Testis (tissue), 2 donors: ENCODE measurements at regions not wholly inside any gene's neighbourhood (a gene's known extent, or its start where the extent isn't known, plus 50 kb on each side); places are given as distances from the start of the nearest gene placed in this dataset.

Source experiments
- DNase-seq: peaks from one replicate; pipeline ENCODE4 v3.0.0-alpha.2; 2019
- H3K27ac ChIP-seq, 2 donors: fragments of 200-600 bp; sonication (generic); one replicate each; pipeline ENCODE4 v1.5.1; 2019
- H3K27me3 ChIP-seq: fragments of 200-600 bp; sonication (generic); one replicate; pipeline ENCODE4 v1.5.1; 2019
- H3K36me3 ChIP-seq: fragments of 200-600 bp; sonication (generic); one replicate; pipeline ENCODE4 v1.5.1; 2017; ENCODE audit warnings: low read depth; ENCODE audit errors: missing control alignments
- H3K4me1 ChIP-seq: fragments of 200-600 bp; sonication (generic); one replicate; pipeline ENCODE4 v1.5.1; 2019
- H3K4me3 ChIP-seq, 2 donors: fragments of 200-600 bp; sonication (generic); one replicate each; pipeline ENCODE4 v1.5.1; 2017 to 2019
- H3K9me3 ChIP-seq: fragments of 200-600 bp; sonication (generic); one replicate; pipeline ENCODE4 v1.5.1; 2017
- POLR2A ChIP-seq: fragments of 450-650 bp; IDR thresholded peaks from one replicate; pipeline ENCODE4 v1.6.1; 2017; ENCODE audit warnings: antibody characterized with exemption, mild to moderate bottlenecking, moderate library complexity
- WGBS, 2 donors: methylation state at CpG; one replicate each; pipeline ENCODE4 v1.1.5; 2018; 5-methylcytosine and 5-hydroxymethylcytosine counted together
- intact Hi-C: fragments of 100-400 bp; cut with DNase I; formaldehyde crosslinking; loops from one replicate; pipeline ENCODE4 v1.15.1; 2023; ENCODE audit warnings: low total_unique reads
- TF ChIP-seq, protein P1 (sequence below), 3 experiments: fragments of 450-650 bp in 2 of 3; fragments of 200-600 bp in 1 of 3; sonication (generic) in 1 of 3; IDR thresholded peaks; one replicate each; pipeline ENCODE4 v1.5.1; 2016 to 2019; ENCODE audit warnings: antibody characterized with exemption in 3 of 3, mild to moderate bottlenecking in 2 of 3, moderate library complexity in 1 of 3

DNA sequence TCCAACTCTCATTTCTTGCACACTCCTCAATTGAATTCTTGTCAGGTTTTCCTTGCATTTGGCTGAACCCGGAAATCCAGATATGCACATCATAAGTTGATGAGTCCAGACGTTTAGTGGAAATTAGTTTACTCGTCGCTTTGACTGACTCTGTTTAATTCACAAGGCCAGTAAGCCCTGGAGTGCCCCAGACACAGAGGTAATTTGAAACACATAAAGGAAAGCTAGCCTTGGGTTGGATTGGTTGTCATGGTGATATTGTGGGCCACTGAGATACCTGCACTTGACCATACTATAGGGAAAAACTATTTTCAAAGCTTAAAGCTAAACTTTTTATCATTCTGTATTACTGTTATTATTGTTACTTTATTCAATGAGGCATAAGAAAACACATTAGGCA, 178.3 kb upstream of the CA10 start:
- Histone ChIP-seq H3K4me1 (no peaks in the 10 kb centered on the region), H3K36me3 (no peaks in the 10 kb centered on the region), H3K4me3 (no peak overlapping the region), H3K27me3 (no peaks in the 10 kb centered on the region), H3K9me3 (no peaks in the 10 kb centered on the region), H3K27ac (no peak overlapping the region)
- 61 to 73% methylated on average over 4 of the region's 4 CpGs for WGBS, 2 donors
- intact Hi-C loops: no loop called here
- no peak for TF ChIP-seq POLR2A
- TF ChIP-seq, protein P1, sequence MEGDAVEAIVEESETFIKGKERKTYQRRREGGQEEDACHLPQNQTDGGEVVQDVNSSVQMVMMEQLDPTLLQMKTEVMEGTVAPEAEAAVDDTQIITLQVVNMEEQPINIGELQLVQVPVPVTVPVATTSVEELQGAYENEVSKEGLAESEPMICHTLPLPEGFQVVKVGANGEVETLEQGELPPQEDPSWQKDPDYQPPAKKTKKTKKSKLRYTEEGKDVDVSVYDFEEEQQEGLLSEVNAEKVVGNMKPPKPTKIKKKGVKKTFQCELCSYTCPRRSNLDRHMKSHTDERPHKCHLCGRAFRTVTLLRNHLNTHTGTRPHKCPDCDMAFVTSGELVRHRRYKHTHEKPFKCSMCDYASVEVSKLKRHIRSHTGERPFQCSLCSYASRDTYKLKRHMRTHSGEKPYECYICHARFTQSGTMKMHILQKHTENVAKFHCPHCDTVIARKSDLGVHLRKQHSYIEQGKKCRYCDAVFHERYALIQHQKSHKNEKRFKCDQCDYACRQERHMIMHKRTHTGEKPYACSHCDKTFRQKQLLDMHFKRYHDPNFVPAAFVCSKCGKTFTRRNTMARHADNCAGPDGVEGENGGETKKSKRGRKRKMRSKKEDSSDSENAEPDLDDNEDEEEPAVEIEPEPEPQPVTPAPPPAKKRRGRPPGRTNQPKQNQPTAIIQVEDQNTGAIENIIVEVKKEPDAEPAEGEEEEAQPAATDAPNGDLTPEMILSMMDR (IDR thresholded peaks at IDR 0.05): no peak
- no peak for DNase-seq

DNA sequence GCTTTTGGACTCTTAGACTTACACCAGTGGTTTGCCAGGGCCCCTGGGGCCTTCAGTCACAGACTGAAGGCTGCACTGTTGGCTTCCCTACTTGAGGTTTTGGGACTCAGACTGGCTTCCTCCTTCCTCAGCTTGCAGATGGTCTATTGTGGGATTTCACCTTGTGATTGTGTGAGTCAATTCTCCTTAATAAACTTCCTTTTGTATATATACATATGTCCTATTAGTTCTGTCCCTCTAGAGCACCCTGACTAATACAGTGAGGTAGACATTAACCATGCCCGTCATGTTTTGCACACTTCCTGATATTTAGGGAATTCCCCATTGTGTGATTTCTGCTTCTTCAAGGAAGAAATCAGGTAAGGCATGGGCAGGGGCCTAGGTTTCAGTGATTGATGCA, 147.8 kb upstream of the CA10 start:
- intact Hi-C loops: no loop called here
- TF ChIP-seq, protein P1 (IDR thresholded peaks at IDR 0.05): no peak
- TF ChIP-seq POLR2A: no peak
- no peak overlapping the region for H3K27ac ChIP-seq
- no peak for DNase-seq
- no peaks in the 10 kb centered on the region for H3K4me1 ChIP-seq
- WGBS, 2 donors: 68 to 88% methylated on average over 1 of the region's 1 CpG
- no peaks in the 10 kb centered on the region for H3K27me3 ChIP-seq
- H3K9me3 ChIP-seq: no peaks in the 10 kb centered on the region
- no peaks in the 10 kb centered on the region for H3K36me3 ChIP-seq
- H3K4me3 ChIP-seq: no peak overlapping the region

DNA sequence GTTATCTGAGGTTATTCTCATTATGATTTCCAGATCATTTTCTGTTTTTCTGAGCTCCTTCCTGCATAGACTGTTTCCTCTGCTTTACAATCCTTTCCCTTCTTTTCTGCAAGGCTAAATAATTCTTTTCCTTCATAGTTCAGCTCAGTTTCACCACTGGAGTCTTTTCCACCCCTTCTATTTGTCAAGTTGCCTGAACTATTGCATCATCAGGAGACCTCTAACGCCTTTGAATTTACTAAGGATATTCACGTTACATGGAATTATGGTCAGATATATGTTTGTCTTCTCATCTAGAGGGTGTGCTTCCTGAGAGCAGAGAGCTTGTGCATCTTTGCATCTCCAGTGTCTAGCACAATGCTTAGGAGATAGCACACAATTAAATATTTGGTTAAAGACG, 140.4 kb upstream of the CA10 start:
- H3K9me3 ChIP-seq: no peaks in the 10 kb centered on the region
- intact Hi-C loops: no loop called here
- no peak overlapping the region for H3K4me3 ChIP-seq
- H3K36me3 ChIP-seq: no peaks in the 10 kb centered on the region
- H3K27me3 ChIP-seq: no peaks in the 10 kb centered on the region
- DNase-seq: no peak
- TF ChIP-seq, protein P1 (IDR thresholded peaks at IDR 0.05): no peak
- TF ChIP-seq POLR2A: no peak
- 90 to 92% methylated on average over 3 of the region's 3 CpGs for WGBS, 2 donors
- H3K4me1 ChIP-seq: no peaks in the 10 kb centered on the region
- H3K27ac ChIP-seq: no peak overlapping the region

DNA sequence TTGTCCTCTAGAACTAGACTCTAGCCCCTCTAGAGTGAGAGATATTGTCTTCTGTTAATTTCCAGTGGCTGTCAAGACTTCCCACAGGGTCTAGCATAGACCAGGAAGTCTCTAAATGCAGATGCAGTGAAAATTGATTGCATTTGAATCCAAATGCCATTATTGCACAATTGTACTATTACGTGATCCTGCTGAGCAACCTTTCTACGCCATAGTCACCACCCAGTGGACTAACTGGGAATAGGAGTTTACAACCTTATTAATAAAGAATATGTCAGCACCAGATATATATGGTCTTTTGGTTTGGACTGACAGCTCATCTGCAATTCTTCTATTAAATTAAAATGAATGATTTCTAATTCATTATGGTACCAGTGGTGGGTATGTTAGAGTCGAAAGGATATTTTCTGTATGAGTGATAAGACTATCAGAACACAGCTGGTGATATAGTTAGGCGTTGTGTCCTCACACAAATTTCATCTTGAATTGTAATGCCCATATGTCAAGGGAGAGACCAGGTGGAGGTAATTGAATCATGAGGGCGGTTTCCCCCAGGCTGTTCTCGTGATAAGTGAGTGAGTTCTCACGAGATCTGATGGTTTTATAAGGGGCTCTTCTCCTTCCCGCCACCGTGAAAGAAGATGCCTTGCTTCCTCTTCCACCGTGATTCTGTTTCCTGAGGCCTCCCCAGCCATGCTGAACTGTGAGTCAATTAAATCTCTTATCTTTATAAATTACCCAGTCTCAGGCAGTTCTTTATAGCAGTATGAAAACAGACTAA, 138.9 kb upstream of the CA10 start:
- Histone ChIP-seq H3K4me1 (no peaks in the 10 kb centered on the region), H3K4me3 (no peak overlapping the region), H3K27ac (no peak overlapping the region), H3K9me3 (no peaks in the 10 kb centered on the region), H3K36me3 (no peaks in the 10 kb centered on the region), H3K27me3 (no peaks in the 10 kb centered on the region)
- TF ChIP-seq POLR2A: no peak
- TF ChIP-seq, protein P1 (IDR thresholded peaks at IDR 0.05): peak in 1 of 3 experiments; percentile 27
- WGBS, 2 donors: 71 to 74% methylated on average over 10 of the region's 10 CpGs
- intact Hi-C loops: no loop called here
- no peak for DNase-seq

DNA sequence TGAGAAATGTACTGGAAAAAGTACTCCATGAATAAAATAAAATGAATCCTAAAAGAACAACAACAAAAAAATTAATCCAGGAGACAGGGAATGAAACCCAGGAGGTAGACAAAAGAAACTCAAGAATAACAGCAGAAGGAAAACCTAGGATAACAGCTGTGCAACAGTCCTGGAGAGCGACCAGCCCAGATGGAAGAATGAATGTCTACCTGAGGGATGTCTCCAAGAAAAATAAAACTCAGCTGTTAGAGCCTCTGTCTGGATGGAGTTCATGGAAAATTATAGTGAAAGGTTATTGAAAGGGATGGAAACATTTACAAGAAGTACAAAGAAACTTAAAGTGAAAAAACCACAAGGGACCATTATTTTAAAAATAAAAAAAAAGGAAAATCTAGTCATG, 135.8 kb upstream of the CA10 start:
- intact Hi-C loops: no loop called here
- no peaks in the 10 kb centered on the region for H3K4me1 ChIP-seq
- 59 to 81% methylated on average over 1 of the region's 1 CpG for WGBS, 2 donors

More for the DNA sequence above, 135.8 kb upstream of the CA10 start:
- DNase-seq: no peak
- Histone ChIP-seq H3K27me3 (no peaks in the 10 kb centered on the region), H3K36me3 (no peaks in the 10 kb centered on the region), H3K4me3 (no peak overlapping the region), H3K9me3 (no peaks in the 10 kb centered on the region), H3K27ac (no peak overlapping the region)
- TF ChIP-seq, protein P1 (IDR thresholded peaks at IDR 0.05): no peak
- TF ChIP-seq POLR2A: no peak
